Activated T-cell treated with anti-CD3 and anti-CD28 coated beads, Interleukin-2, amount 50 U/mL, for 72 hours (primary cell): ENCODE measurements at regions not wholly inside any gene's neighbourhood (a gene's known extent, or its start where the extent isn't known, plus 50 kb on each side); places are given as distances from the start of the nearest gene placed in this dataset.
"Not testable (repeated sequence)": the region's sequence is repeated elsewhere in the genome, so short reads cannot be mapped to it uniquely, and the experiment has no call there.

Experiments
- ATAC-seq, 2 donors: fragments of 150-1000 bp; cut with Tn5 transposase; replicated peaks in 1 of 2; 2 replicates each; pipeline ENCODE4 v1.10.0; 2021; ENCODE audit warnings: moderate library complexity in 2 of 2, mild to moderate bottlenecking in 1 of 2
- DNase-seq, 2 donors: peaks; one replicate each; pipeline ENCODE4 v3.0.0; 2021 to 2022; ENCODE audit warnings: mixed read lengths in 1 of 2
- H3K27ac Mint-ChIP-seq: one replicate; pipeline ENCODE4 v1.8.0; 2022; ENCODE audit warnings: mild to moderate bottlenecking, moderate library complexity, mixed read lengths
- H3K27me3 Mint-ChIP-seq: one replicate; pipeline ENCODE4 v1.8.0; 2022; ENCODE audit warnings: low read depth, mixed read lengths
- H3K36me3 Mint-ChIP-seq, 2 donors: one replicate each; pipeline ENCODE4 v1.8.0; 2022; ENCODE audit warnings: mixed read lengths in 2 of 2, mild to moderate bottlenecking in 1 of 2; ENCODE audit not compliant: insufficient read depth in 2 of 2
- H3K4me1 Mint-ChIP-seq: one replicate; pipeline ENCODE4 v1.8.0; 2022; ENCODE audit warnings: low read depth, mixed read lengths
- H3K4me3 Mint-ChIP-seq, 2 donors: one replicate each; pipeline ENCODE4 v1.8.0; 2022; ENCODE audit warnings: mild to moderate bottlenecking in 2 of 2, mixed read lengths in 2 of 2, moderate library complexity in 2 of 2
- H3K9me3 Mint-ChIP-seq, 2 donors: one replicate each; pipeline ENCODE4 v1.8.0; 2022; ENCODE audit warnings: mixed read lengths in 2 of 2

DNA sequence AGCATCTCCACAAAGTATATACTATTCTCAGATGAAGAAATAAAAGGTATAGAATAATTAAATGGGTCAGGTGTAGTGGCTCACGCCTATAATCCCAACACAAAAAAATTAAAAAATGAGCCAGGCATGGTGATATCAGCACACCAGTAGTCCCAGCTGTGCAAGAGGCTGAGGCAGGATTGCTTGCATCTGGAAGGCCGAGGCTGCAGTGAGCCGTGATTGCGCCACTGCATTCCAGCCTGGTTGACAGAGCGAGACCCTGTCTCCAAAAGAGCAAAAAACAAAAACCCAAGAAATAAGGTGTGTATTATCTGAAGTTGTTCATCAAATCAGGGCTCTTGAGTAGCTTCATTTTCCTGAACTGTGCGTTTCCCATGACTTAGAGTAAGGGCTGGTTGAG is 83.2 kb upstream of the MYO10 start:
- no peaks in the 10 kb centered on the region for H3K9me3 Mint-ChIP-seq
- H3K27ac Mint-ChIP-seq, result no peak overlapping the region
- ATAC-seq (no peak), DNase-seq (no peak)
- no peaks in the 10 kb centered on the region for H3K27me3 Mint-ChIP-seq
- H3K4me3 Mint-ChIP-seq, result no peak overlapping the region
- H3K36me3 Mint-ChIP-seq, result no peaks in the 10 kb centered on the region
- H3K4me1 Mint-ChIP-seq, result no peaks in the 10 kb centered on the region

DNA sequence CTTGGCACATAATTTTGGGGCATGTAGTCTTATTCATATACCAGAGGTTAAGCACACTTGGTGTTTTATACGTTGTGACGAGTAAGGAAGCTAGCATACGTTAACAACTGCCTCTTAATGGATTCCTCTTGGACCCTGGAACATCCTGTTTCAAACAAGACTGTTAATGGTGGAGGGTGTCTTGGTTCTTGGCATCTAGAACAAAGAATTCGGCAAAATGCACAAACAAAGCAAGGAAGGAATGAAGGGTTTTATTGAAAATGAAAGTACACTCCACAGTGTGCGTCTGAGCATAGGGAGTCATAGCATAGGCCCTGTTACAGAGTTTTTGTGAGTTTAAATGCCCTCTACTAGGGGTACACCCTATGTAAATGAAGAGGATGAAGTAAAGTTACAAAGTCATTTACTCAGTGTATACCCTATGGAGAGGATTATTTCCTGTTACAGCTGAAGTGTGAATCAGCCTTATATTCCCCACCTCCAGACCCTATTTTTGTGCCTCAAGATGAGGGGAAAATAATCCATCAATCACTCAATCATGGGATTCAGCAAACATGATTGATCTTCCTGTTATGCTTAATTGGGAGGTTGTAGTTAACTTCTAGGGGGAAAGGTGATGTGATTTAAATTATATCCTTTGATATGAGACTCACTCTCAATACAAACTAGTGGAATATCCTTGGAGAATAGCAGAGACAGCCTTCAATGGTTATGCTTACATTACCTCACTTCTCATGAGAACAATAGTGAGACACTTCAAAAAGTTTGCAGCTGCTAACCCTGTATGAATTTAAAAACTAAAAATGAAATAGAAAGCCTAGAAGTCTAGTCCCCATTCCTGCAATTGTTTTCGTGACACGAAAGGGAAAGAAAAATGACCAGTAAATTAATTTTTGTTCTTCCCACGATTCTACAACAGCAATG is 84.9 kb upstream of the MYO10 start:
- Mint-ChIP-seq H3K4me3 (no peak overlapping the region), H3K27me3 (no peaks in the 10 kb centered on the region), H3K36me3 (no peaks in the 10 kb centered on the region), H3K4me1 (no peaks in the 10 kb centered on the region), H3K27ac (no peak overlapping the region), H3K9me3 (no peaks in the 10 kb centered on the region)
- ATAC-seq, result no peak
- no peak for DNase-seq

DNA sequence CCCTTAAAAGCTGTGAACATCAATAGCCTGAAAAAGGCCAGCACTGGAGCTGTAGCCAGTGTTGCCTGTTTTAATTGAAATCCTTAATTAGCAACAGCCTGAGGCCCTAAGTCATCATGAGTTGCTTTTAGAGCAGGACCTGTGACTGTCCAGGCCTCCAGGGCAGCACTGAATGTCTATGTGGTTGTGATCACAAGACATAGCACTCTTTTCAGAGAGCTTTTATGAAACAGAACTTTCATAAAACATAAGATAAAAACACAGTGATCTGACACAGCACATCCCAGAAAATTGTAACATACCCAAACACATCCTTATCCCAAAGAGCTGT is 85.5 kb upstream of the MYO10 start:
- DNase-seq (no peak), ATAC-seq (no peak)
- Mint-ChIP-seq H3K27ac (no peak overlapping the region), H3K36me3 (no peaks in the 10 kb centered on the region), H3K4me1 (no peaks in the 10 kb centered on the region), H3K9me3 (no peaks in the 10 kb centered on the region), H3K27me3 (no peaks in the 10 kb centered on the region), H3K4me3 (no peak overlapping the region)

DNA sequence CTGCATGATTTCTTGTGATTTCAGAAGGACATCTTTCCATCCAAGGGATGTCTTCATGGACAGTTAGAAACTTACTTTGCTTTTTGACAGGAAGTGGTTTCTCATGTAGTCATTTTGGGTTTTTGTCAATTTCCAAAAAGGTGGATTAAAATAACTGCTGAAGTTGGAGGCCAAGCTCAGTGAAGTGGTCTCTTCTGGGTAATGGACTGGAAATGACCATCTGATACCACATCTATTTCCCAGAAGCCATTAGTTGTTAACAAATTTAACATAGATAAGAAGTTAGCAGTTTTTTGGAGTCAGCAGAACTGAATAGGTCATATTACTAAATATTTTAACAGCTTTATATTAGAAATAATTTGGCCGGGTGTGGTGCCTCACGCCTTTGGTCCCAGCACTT is 86.2 kb upstream of the MYO10 start:
- H3K4me1 Mint-ChIP-seq, result no peaks in the 10 kb centered on the region
- DNase-seq (no peak), ATAC-seq (no peak)
- H3K9me3 Mint-ChIP-seq, result no peaks in the 10 kb centered on the region
- no peak overlapping the region for H3K4me3 Mint-ChIP-seq
- H3K27me3 Mint-ChIP-seq, result no peaks in the 10 kb centered on the region
- H3K27ac Mint-ChIP-seq, result no peak overlapping the region
- no peaks in the 10 kb centered on the region for H3K36me3 Mint-ChIP-seq

DNA sequence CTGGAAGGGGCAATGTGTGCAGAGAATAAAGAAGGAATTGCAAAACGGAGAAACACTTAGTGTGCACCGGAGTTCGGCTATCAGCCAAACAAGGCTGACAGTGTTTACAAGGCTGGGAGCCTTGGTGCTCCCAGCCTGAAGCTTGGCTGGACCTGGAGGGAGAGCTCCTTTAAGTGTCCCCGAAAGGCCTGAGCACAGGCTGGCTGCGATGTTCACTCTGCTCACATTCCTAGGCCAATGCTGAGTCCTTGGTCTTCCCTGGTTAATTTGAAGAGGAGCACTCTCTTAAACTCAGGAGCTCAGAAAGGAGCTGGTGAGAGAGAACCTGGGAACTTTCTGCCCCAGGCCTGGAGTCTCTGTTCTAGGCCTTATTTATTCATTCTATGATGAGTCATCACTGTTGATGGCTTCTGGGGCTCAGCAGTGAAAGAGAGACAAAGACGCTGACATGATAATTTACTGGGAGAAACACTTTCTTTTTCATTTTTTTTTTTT is 88.6 kb upstream of the MYO10 start:
- no peaks in the 10 kb centered on the region for H3K4me1 Mint-ChIP-seq
- no peak for DNase-seq
- H3K36me3 Mint-ChIP-seq, result no peaks in the 10 kb centered on the region
- H3K27ac Mint-ChIP-seq, result no peak overlapping the region
- no peaks in the 10 kb centered on the region for H3K9me3 Mint-ChIP-seq
- no peak for ATAC-seq
- H3K4me3 Mint-ChIP-seq, result no peak overlapping the region
- no peaks in the 10 kb centered on the region for H3K27me3 Mint-ChIP-seq

DNA sequence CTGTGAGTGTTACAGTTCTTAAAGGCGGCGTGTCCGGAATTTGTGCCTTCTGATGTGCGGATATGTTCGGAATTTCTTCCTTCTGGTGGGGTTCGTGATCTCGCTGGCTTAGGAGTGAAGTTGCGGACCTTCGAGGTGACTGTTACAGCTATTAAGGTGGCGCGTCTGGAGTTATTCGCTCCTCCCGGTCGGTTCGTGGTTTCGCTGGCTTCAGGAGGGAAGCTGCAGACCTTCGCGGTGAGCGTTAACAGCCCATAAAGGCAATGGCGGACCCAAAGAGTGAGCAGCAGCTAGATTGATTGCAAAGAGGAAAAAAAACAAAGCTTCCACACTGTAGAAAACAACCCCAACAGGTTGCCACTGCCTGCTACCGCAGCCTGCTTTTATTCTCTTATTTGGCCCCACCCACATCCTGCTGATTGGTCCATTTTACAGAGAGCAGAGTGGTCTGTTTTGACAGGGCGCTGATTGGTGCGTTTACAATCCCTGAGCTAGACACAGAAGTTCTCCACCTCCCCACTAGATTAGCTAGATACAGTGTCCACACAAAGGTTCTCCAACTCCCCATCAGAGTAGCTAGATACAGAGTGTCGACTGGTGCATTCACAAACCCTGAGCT is 95.7 kb upstream of the MYO10 start:
- H3K27me3 Mint-ChIP-seq, H3K4me1 Mint-ChIP-seq, H3K36me3 Mint-ChIP-seq, ATAC-seq, H3K4me3 Mint-ChIP-seq, H3K27ac Mint-ChIP-seq, H3K9me3 Mint-ChIP-seq, DNase-seq: not testable (repeated sequence)

DNA sequence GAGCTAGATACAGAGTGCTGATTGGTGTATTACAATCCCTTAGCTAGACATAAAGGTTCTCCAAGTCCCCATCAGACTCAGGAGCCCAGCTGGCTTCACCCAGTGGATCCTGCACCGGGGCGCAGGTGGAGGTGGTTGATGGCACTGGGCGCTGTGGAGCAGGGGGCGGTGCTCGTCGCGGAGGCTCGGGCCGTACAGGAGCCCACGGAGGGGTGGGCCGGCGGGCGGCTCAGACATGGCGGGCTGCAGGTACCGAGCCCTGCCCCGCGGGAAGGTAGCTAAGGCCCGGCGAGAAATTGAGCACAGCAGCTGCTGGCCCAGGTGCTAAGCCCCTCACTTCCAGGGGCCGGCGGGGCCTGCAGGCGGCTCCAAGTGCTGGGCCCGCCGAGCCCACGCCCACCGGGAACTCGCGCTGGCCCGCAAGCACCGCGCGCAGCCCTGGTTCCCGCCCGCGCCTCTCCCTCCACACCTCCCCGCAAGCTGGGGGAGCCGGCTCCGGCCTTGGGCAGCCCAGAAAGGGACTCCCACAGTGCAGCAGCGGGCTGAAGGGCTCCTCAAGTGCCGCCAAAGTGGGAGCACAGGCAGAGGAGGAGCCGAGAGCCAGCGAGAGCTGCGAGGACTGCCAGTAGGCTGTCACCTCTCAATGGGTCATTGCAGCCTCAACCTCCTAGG is 96.4 kb upstream of the MYO10 start:
- not testable (repeated sequence) for H3K4me3 Mint-ChIP-seq, DNase-seq, ATAC-seq, H3K27me3 Mint-ChIP-seq, H3K4me1 Mint-ChIP-seq, H3K36me3 Mint-ChIP-seq, H3K9me3 Mint-ChIP-seq, H3K27ac Mint-ChIP-seq

DNA sequence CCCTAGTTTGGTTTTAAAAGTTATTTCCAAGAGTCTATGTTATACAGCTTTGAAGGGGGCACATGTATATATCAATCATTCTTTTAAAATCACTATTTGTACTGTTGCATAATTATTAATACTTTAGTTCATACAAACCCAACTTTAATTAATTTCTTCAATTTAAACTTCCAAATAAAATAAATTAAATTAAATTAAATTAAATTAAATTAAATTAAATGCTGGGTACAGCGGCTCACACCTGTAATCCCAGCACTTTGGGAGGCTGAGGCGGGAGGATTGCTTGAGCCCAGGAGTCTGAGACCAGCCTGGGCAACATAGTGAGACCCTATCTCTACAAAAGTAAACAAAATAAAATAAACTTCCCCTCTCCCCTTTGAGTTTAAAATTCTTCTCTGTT is 98.9 kb upstream of the MYO10 start:
- not testable (repeated sequence) for H3K36me3 Mint-ChIP-seq, H3K9me3 Mint-ChIP-seq, H3K27ac Mint-ChIP-seq, H3K27me3 Mint-ChIP-seq, DNase-seq, ATAC-seq, H3K4me1 Mint-ChIP-seq, H3K4me3 Mint-ChIP-seq

DNA sequence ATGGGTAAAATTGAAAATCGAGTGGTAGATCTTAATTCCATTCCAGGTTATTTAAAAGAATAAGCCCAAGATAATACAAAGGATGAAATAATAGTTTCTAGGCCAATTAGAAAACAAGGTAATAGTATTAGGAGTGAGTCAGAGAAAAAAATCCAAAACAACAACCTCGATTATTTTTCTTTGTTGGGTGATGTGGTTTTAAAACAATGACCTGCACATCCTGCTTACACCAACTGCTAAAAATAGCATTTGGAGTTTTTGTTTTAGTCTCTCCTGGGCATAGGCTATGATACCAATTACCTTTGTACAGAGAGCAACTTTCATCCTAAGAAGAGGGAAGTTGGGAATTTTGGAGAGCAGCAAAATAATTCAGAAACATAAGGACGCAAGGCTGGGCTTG is 101.7 kb upstream of the MYO10 start:
- H3K27me3 Mint-ChIP-seq, result no peaks in the 10 kb centered on the region
- H3K4me3 Mint-ChIP-seq, result no peak overlapping the region
- ATAC-seq (no peak), DNase-seq (no peak)
- no peaks in the 10 kb centered on the region for H3K4me1 Mint-ChIP-seq
- H3K27ac Mint-ChIP-seq, result no peak overlapping the region
- peaks cover 0 to 1% of the 10 kb centered on the region in 2 donors for H3K9me3 Mint-ChIP-seq
- H3K36me3 Mint-ChIP-seq, result no peaks in the 10 kb centered on the region

DNA sequence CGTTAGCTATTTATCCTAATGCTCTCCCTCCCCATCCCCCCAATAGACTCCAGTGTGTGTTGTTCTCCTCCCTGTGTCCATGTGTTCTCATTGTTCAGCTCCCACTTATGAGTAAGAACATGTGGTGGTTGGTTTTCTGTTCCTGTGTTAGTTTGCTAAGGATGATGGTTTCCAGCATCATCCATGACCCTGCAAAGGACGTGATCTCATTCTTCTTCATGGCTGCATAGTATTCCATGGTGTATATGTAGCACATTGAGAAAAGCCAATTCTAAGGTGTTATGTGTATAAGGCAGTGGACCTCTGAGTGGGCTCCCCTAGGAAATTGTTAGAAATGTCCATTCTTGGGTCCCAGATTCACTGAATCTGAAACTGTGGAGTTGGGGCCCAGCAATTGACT is 103.1 kb upstream of the MYO10 start:
- H3K27me3 Mint-ChIP-seq, result no peaks in the 10 kb centered on the region
- no peak for DNase-seq
- H3K4me1 Mint-ChIP-seq, result no peaks in the 10 kb centered on the region
- no peak overlapping the region for H3K27ac Mint-ChIP-seq
- no peaks in the 10 kb centered on the region for H3K36me3 Mint-ChIP-seq
- no peak for ATAC-seq
- H3K9me3 Mint-ChIP-seq, result no peaks in the 10 kb centered on the region
- no peak overlapping the region for H3K4me3 Mint-ChIP-seq

DNA sequence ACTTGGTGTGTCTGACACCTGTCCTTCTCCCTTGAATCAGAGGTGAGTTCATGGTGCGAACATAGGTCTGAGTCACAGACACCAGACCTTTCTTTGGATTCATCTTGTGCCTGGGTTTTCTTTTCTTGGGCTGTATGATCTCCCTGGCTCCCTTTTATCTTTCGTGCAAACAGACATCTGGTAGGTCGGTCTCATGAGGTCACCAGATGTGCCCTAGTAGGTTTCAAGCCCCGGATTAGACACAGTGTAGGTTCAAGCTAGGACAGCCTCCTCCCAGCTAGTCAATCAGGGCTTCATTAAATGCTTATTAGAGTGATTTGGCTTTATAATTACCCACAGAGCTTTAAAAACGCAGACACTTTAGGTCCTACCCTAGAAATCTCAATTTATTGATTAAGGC is 106.0 kb upstream of the MYO10 start:
- no peaks in the 10 kb centered on the region for H3K9me3 Mint-ChIP-seq
- no peaks in the 10 kb centered on the region for H3K36me3 Mint-ChIP-seq
- no peaks in the 10 kb centered on the region for H3K27me3 Mint-ChIP-seq
- H3K4me1 Mint-ChIP-seq, result no peaks in the 10 kb centered on the region
- H3K4me3 Mint-ChIP-seq, result no peak overlapping the region
- DNase-seq (no peak), ATAC-seq (no peak)
- no peak overlapping the region for H3K27ac Mint-ChIP-seq

DNA sequence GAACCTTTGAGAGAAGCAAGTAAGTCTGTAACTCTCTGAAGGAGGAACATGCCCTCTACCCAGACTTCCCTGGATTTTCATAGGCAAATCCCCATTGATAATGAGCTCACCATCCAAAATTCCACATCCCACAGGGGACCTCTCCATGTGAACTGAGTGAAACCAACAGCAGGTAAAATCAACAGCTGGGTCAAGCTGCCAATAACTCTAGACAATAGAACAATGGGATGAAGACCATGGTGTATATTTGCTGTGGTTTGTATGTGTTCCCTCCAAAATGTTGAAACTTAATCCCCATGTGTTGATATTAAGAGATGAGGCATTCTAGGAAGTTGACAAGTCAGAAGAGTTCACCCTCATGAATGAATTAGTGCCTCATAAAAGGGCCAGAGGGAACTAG is 110.2 kb upstream of the MYO10 start:
- ATAC-seq (no peak), DNase-seq (no peak)
- Mint-ChIP-seq H3K4me3 (no peak overlapping the region), H3K36me3 (no peaks in the 10 kb centered on the region), H3K27me3 (no peaks in the 10 kb centered on the region), H3K9me3 (no peaks in the 10 kb centered on the region), H3K27ac (no peak overlapping the region), H3K4me1 (no peaks in the 10 kb centered on the region)

DNA sequence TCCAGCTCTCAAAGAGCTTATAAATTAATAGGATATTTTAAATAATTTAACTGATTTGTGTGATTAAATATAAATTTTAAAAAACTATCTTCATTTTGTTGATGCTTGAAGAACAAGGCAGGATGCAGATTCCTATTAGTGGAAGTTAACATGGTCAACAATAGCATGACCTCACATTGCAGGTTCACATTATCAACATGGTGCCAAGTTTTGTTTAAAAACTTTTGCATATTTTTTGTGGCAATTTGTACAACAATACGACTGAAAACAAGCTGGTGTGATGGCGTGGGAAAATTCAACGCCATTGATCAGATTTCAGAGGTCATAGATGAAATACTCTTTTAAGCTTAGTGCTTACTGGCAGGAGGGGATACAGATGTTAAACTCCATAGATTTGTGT is 114.1 kb upstream of the MYO10 start:
- no peak for DNase-seq
- Mint-ChIP-seq H3K27me3 (no peaks in the 10 kb centered on the region), H3K4me1 (no peaks in the 10 kb centered on the region), H3K27ac (no peak overlapping the region), H3K9me3 (no peaks in the 10 kb centered on the region), H3K4me3 (no peak overlapping the region), H3K36me3 (no peaks in the 10 kb centered on the region)
- ATAC-seq, result no peak
